ENCODE measurements at regions not wholly inside any gene's neighbourhood (a gene's known extent, or its start where the extent isn't known, plus 50 kb on each side); places are given as distances from the start of the nearest gene placed in this dataset.

DNA sequence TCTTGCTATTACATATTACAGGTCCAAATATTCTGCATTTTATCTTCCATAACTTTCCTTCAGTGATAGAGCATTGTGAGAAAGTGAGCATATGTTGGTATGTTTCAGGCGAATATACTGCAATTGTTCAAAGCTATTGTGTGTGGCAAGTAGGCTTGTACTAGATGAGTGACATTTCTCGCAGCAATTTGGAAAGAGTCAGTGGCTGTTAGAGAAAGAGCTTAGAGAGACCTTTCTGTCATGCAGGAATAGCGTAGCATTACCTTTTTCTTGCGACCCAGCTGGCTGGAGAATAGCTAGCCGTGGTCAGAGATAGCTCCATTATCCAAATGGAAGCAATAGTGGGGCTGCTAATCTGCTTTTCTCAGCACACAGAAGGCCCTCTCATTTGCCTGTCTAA is 678.5 kb upstream of the FOXG1 start:
- H3K4me3 ChIP-seq: no peak overlapping the region
- no peak overlapping the region for H3K27ac ChIP-seq
- no peaks in the 10 kb centered on the region for H4K20me1 ChIP-seq
- H3K4me2 ChIP-seq: no peak overlapping the region
- H3K36me3 ChIP-seq: no peaks in the 10 kb centered on the region
- H3K9me3 ChIP-seq: no peaks in the 10 kb centered on the region
- no peaks in the 10 kb centered on the region for H3K4me1 ChIP-seq
- H3K27me3 ChIP-seq: no peaks in the 10 kb centered on the region
- TF ChIP-seq Cebpa-rat (IDR thresholded peaks at IDR 0.05): no peak
- H3K9ac ChIP-seq: no peak overlapping the region

DNA sequence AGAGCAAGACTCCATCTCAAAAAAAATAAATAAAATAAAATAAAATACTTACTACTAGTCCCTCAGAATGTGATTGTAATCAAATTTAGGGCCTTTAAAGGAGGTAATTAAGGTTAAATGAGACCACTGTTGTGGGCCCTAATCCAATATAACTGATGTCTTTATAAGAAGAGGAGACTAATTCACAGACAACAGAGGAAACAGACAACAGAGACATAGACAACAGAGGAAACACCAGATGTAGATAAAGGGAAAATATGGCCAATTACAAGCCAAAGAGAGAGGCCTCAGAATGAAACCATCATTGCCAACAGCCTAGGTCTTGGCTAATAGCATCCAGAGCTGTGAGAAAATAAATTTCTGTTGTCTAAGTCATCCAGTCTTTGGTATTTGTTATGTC is 669.0 kb upstream of the FOXG1 start:
- H3K36me3 ChIP-seq: no peaks in the 10 kb centered on the region
- H4K20me1 ChIP-seq: no peaks in the 10 kb centered on the region
- no peak overlapping the region for H3K9ac ChIP-seq
- H3K27ac ChIP-seq: no peak overlapping the region
- H3K4me3 ChIP-seq: no peak overlapping the region
- no peaks in the 10 kb centered on the region for H3K4me1 ChIP-seq
- no peaks in the 10 kb centered on the region for H3K27me3 ChIP-seq
- H3K4me2 ChIP-seq: no peak overlapping the region
- no peaks in the 10 kb centered on the region for H3K9me3 ChIP-seq
- no peak for TF ChIP-seq Cebpa-rat (IDR thresholded peaks at IDR 0.05)

DNA sequence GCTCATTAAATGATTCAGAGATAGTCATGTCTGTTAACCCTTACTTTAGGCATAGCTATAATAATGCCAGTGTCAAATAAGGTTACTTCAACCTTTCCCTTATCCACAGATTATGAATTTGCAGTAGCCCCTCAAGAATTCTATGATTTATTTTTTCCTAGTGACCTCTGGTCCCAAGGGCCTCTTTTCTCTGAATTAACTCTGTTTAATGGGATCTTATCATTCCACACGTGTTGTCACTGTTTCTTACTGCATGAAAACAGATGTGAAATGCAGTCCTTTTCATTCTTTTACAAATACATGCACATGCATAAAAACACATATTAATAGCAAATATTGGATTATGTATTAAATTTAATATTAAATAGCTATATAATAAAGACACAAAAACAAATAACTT is 667.7 kb upstream of the FOXG1 start:
- H3K4me2 ChIP-seq: no peak overlapping the region
- TF ChIP-seq Cebpa-rat (IDR thresholded peaks at IDR 0.05): no peak
- H3K4me1 ChIP-seq: no peaks in the 10 kb centered on the region
- H3K9ac ChIP-seq: no peak overlapping the region
- no peaks in the 10 kb centered on the region for H3K27me3 ChIP-seq
- H3K27ac ChIP-seq: no peak overlapping the region
- H4K20me1 ChIP-seq: no peaks in the 10 kb centered on the region
- no peaks in the 10 kb centered on the region for H3K36me3 ChIP-seq
- H3K4me3 ChIP-seq: no peak overlapping the region
- no peaks in the 10 kb centered on the region for H3K9me3 ChIP-seq

DNA sequence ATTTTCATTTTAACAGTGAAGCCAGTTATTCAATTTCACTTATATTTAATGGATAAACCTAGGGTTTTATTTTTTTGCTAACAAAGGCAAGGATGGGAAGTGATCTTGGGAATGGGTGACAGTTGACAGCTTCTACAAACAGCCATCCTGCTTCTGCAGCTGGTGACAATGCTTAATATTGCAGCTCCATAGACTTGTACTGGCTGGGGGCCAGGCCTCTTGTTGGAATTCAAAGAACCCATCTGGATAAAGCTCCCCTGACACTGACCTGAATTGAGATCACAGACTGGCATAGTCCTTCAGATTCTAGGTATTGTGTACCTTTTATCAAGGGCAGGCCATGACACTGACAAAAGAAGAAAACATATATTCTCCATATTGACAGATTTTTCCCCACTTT is 664.6 kb upstream of the FOXG1 start:
- no peaks in the 10 kb centered on the region for H3K4me1 ChIP-seq
- H3K27ac ChIP-seq: no peak overlapping the region
- H3K4me2 ChIP-seq: no peak overlapping the region
- no peaks in the 10 kb centered on the region for H4K20me1 ChIP-seq
- TF ChIP-seq Cebpa-rat (IDR thresholded peaks at IDR 0.05): no peak
- no peak overlapping the region for H3K4me3 ChIP-seq
- H3K36me3 ChIP-seq: no peaks in the 10 kb centered on the region
- no peaks in the 10 kb centered on the region for H3K9me3 ChIP-seq
- H3K9ac ChIP-seq: no peak overlapping the region
- H3K27me3 ChIP-seq: no peaks in the 10 kb centered on the region

DNA sequence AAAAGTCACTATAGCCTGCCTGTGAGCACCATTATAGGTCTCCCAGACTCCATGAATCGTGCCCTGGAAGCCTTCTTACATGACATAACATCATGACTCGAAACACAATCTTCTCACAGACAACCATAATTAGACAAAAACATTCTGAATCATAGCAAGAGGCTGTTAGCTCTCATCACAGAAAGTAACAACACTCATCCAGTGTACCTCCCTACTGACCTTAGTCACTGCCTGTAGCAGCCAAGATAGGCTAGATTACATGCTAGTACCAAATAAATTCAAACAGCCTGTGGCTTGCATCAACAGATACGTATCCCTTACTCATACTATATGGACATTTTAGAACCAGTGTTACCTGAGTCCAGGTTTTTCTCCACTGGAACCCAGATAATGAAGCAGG is 663.8 kb upstream of the FOXG1 start:
- Histone ChIP-seq H3K27me3 (no peaks in the 10 kb centered on the region), H3K4me1 (no peaks in the 10 kb centered on the region), H3K4me2 (no peak overlapping the region), H4K20me1 (no peaks in the 10 kb centered on the region), H3K27ac (no peak overlapping the region), H3K9ac (no peak overlapping the region), H3K9me3 (no peaks in the 10 kb centered on the region), H3K36me3 (no peaks in the 10 kb centered on the region), H3K4me3 (no peak overlapping the region)
- no peak for TF ChIP-seq Cebpa-rat (IDR thresholded peaks at IDR 0.05)

DNA sequence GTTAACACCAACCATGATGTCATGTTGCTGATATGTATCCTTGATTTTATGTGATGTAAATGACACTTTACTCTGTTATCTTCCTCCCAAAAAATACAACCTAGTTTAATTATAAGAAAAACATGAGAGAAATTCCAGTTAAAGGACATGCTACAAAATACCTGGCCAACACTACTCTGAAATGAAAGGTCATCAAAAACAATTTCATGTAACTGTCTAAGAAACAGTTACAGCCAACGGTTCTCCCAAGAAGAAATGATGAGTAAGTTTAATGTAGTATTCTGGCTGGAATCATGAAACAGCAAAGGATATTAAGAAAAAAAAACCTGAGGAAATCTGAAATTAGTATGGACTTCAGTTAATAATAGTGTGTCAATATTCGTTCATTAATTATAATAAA is 653.3 kb upstream of the FOXG1 start:
- no peaks in the 10 kb centered on the region for H3K4me1 ChIP-seq
- no peak overlapping the region for H3K9ac ChIP-seq
- no peak overlapping the region for H3K4me2 ChIP-seq
- H3K27me3 ChIP-seq: no peaks in the 10 kb centered on the region
- H3K36me3 ChIP-seq: no peaks in the 10 kb centered on the region
- H3K4me3 ChIP-seq: no peak overlapping the region
- TF ChIP-seq Cebpa-rat (IDR thresholded peaks at IDR 0.05): no peak
- no peaks in the 10 kb centered on the region for H4K20me1 ChIP-seq
- no peaks in the 10 kb centered on the region for H3K9me3 ChIP-seq
- no peak overlapping the region for H3K27ac ChIP-seq

DNA sequence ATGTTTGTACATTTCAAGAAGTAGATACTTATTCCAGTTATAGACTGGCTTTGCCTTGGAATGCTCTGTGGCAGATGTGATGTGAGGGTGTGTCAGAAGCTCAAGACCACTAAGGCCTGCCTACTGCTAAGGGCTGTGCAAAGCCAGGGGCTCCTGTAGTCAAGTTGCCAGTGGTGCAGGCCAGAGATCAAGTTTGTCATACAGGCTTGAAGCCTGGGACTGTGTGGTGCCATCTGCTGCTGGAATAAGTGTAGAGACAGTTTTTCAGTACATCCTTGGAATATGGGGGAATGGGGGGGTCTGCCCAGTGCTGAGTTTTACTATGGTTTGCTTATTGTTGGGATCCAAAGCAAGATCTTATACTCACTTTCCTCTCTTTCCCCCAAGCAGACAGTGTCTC is 649.9 kb upstream of the FOXG1 start:
- no peak for TF ChIP-seq Cebpa-rat (IDR thresholded peaks at IDR 0.05)
- no peak overlapping the region for H3K27ac ChIP-seq

DNA sequence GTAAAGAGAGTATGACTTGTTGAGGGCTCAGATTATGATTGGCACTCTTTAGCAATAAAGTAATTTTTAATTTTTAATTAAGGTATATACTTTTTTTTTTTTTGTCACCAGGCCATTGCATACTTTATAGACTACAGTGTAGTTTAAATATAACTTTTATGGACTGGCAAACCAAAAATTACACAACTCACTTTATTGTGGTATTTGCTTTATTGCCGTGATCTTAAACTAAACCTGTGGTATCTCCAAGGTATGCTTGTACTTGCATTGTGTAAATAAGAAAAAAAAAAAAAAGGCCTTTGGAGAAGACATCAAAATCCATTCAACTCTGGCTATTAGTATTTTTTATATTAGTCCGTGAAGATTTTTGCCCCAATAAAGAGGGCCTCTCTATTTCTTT is 646.7 kb upstream of the FOXG1 start:
- no peak overlapping the region for H3K27ac ChIP-seq
- no peaks in the 10 kb centered on the region for H3K9me3 ChIP-seq
- H3K9ac ChIP-seq: no peak overlapping the region
- no peaks in the 10 kb centered on the region for H3K27me3 ChIP-seq
- H3K4me3 ChIP-seq: no peak overlapping the region
- H3K36me3 ChIP-seq: no peaks in the 10 kb centered on the region
- H3K4me2 ChIP-seq: no peak overlapping the region
- no peak for TF ChIP-seq Cebpa-rat (IDR thresholded peaks at IDR 0.05)
- H3K4me1 ChIP-seq: no peaks in the 10 kb centered on the region
- no peaks in the 10 kb centered on the region for H4K20me1 ChIP-seq

More for the DNA sequence above, 649.9 kb upstream of the FOXG1 start:
- Histone ChIP-seq H4K20me1 (no peaks in the 10 kb centered on the region), H3K9me3 (no peaks in the 10 kb centered on the region), H3K4me2 (no peak overlapping the region), H3K36me3 (no peaks in the 10 kb centered on the region), H3K4me1 (no peaks in the 10 kb centered on the region), H3K4me3 (no peak overlapping the region), H3K27me3 (no peaks in the 10 kb centered on the region), H3K9ac (no peak overlapping the region)

DNA sequence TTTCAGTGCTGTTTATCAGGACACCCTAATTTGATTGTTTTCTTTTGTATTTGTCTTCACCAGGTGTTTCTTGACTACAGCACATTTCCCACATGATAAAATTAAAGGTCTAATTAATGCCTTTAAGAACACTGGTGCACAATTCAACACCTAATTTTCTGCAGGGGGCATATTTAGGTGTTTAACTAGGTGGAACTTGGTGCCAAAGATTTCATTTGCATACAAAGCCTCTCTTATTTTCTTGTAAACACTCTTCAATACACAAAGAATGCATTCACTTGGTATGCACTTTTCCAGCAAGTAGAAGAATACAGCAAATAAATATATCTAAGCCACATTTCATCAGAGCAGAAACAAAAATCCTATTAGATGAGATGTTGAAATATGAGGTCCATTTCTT is 646.2 kb upstream of the FOXG1 start:
- Histone ChIP-seq H3K4me2 (no peak overlapping the region), H3K36me3 (no peaks in the 10 kb centered on the region), H3K27me3 (no peaks in the 10 kb centered on the region), H3K4me3 (no peak overlapping the region), H3K9me3 (no peaks in the 10 kb centered on the region), H4K20me1 (no peaks in the 10 kb centered on the region), H3K27ac (no peak overlapping the region), H3K4me1 (no peaks in the 10 kb centered on the region), H3K9ac (no peak overlapping the region)
- no peak for TF ChIP-seq Cebpa-rat (IDR thresholded peaks at IDR 0.05)

DNA sequence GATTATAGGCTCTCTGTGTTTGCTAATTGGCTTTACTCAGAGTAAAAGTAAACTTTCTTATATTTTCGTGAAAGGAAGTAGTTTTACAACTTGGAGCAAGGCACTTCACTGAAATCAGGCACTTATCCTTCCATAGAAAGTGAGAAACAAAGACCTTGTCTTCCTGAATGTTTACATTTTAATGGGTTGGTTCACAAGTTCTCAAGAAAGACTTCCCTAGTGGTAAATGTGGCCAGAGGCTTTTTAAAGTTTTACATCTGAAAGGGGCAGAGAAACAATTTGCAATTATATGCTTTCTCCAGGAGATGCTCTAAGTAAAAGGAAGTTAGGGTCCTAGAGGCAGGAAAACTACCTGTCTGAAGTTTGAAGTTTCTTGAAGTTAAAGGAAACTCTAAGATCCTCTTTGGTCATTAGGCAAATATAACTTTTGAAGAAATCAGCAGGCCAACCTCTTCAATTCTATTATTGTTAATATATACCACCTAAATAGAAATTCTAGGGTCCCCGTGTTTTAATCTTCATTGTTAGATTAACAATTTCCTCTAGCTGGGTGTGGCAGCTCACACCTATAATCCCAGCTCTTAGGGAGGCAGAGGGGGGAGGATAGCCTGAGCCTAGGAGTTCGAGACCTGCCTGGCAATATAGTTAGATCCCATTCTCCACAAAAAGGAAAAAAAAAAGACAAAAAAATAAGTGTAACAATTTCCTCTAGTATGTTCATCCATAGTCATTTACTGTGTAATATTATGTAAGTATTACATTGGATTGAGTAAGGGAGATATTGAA is 644.9 kb upstream of the FOXG1 start:
- no peak for TF ChIP-seq Cebpa-rat (IDR thresholded peaks at IDR 0.05)
- H3K36me3 ChIP-seq: no peaks in the 10 kb centered on the region
- H3K4me2 ChIP-seq: no peak overlapping the region
- no peak overlapping the region for H3K4me3 ChIP-seq
- H4K20me1 ChIP-seq: no peaks in the 10 kb centered on the region
- no peak overlapping the region for H3K27ac ChIP-seq
- no peaks in the 10 kb centered on the region for H3K4me1 ChIP-seq
- H3K27me3 ChIP-seq: no peaks in the 10 kb centered on the region
- H3K9me3 ChIP-seq: no peaks in the 10 kb centered on the region
- no peak overlapping the region for H3K9ac ChIP-seq
